ENCODE measurements at regions not wholly inside any gene's neighbourhood (a gene's known extent, or its start where the extent isn't known, plus 50 kb on each side); places are given as distances from the start of the nearest gene placed in this dataset.
"Not testable (repeated sequence)": the region's sequence is repeated elsewhere in the genome, so short reads cannot be mapped to it uniquely, and the experiment has no call there.

DNA sequence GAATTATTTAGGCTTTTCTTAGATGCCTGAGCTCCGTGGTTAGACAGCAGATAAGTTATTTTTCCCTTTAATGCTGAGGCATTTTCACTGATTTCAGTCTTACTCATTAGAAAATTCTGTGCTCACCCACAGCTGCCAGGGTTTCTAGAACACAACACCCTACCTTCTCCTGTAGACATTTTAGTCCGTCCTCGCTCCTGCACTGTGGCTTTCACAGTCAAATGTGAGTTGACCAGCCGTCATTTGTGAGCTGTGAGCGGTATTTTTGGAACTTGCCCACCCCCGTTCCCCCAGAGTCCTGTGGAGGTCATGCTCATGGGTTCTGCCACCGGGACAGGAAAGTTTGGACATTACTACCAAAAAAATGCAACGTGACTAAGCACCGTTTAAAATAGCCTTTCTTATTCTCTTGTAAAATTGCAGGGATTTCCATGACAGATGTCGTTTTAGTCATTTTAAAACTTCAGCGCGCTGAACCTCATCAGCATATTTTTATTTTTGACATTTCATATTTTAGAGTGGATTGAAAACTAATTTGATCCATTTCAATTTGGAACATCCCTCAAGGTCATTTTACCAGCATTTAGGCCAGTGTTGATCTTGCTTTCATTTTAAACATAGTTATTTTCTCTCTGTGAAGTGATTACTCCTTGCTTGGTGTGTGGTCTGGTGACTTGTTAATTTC lies 249.6 kb upstream of the PLGLB2 start:
- H3K27me3 ChIP-seq (ENCODE audit: low read depth); H3K4me1 ChIP-seq; DNase-seq; intact Hi-C loops (cut with micrococcal nuclease); H3K9me3 ChIP-seq (replicated peaks); H3K36me3 ChIP-seq: not testable (repeated sequence)
- H3K27ac ChIP-seq (replicated peaks) = peak overlapping the region; percentile 40
- peak overlapping the region; percentile 48 for H3K4me3 ChIP-seq

DNA sequence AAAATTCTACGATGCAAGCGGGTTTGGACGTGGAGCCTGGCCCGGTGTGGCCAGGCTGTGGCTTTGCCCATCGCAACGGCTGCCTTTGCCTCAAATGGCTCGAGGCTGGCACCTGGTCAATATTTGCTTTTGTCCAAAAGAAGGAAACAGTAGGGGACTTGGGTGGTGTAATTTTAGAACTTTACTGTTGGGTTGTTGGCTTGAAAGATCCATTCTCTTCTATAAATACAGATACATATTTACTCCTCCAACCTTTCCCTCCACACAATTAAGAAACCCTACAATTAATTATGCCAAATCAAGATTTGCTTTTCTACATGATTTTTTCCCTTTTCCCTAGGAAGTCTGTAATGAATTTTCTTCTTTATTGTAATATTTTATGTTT lies 249.0 kb upstream of the PLGLB2 start:
- peak overlapping the region; percentile 40 for H3K27ac ChIP-seq (replicated peaks)
- H3K4me3 ChIP-seq = peak overlapping the region; percentile 48
- H3K9me3 ChIP-seq (replicated peaks); H3K4me1 ChIP-seq; intact Hi-C loops (cut with micrococcal nuclease); H3K36me3 ChIP-seq; DNase-seq; H3K27me3 ChIP-seq (ENCODE audit: low read depth): not testable (repeated sequence)

GRCh38 chr2:87499860-87500259 lies 248.0 kb upstream of the PLGLB2 start:
- H3K27me3 ChIP-seq (ENCODE audit: low read depth); H3K9me3 ChIP-seq (replicated peaks); H3K27ac ChIP-seq (replicated peaks); H3K36me3 ChIP-seq; H3K4me3 ChIP-seq; H3K4me1 ChIP-seq; DNase-seq; intact Hi-C loops (cut with micrococcal nuclease): not testable (repeated sequence)

GRCh38 chr2:87500421-87500820 lies 247.5 kb upstream of the PLGLB2 start:
- H3K9me3 ChIP-seq (replicated peaks); intact Hi-C loops (cut with micrococcal nuclease); H3K27me3 ChIP-seq (ENCODE audit: low read depth); H3K4me1 ChIP-seq; H3K4me3 ChIP-seq; DNase-seq; H3K36me3 ChIP-seq; H3K27ac ChIP-seq (replicated peaks): not testable (repeated sequence)

DNA sequence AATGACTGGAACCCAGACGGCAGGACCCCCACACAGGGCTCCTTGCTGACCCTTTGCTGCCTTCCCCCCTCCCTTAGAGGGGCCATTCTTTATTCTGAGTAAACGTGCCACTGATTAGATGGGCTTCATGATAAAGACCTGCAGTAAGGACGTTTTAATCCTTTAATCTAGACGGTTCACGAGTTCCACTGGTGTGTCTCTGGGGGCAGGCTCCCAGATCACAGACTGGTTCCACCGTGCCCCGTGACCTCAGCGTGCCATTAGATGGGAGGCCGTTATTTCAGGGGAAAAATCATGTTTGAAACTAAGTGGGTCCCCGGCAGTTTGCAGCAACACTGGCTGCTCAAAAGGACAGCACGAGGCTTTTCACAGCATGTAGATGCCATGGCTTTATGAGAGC lies 246.9 kb upstream of the PLGLB2 start:
- H3K4me1 ChIP-seq; H3K4me3 ChIP-seq; H3K27ac ChIP-seq (replicated peaks); intact Hi-C loops (cut with micrococcal nuclease); H3K36me3 ChIP-seq; DNase-seq; H3K27me3 ChIP-seq (ENCODE audit: low read depth); H3K9me3 ChIP-seq (replicated peaks): not testable (repeated sequence)

DNA sequence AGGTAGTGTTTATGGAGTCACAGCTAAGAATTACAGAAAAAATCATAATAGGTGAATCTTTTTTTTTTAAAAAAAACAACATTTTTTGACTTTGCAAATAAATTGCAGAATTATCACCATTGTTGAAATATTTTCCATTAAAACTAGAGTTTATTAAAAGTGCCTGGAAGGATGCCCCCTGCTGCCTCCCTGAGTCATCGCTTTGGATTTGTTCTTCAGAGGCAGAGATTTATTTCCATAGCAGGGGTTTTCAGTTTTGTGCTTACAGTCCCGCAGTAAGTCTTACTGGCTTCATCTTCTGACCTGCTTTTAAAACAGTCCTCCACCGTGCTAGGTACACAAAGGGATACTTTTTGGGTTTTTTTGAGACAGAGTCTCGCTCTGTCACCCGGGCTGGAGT lies 244.9 kb upstream of the PLGLB2 start:
- H3K27me3 ChIP-seq (ENCODE audit: low read depth); H3K36me3 ChIP-seq; H3K4me1 ChIP-seq; H3K4me3 ChIP-seq; DNase-seq; H3K27ac ChIP-seq (replicated peaks); intact Hi-C loops (cut with micrococcal nuclease); H3K9me3 ChIP-seq (replicated peaks): not testable (repeated sequence)

- H3K4me3 ChIP-seq; H3K9me3 ChIP-seq (replicated peaks); DNase-seq; H3K36me3 ChIP-seq; intact Hi-C loops (cut with micrococcal nuclease); H3K4me1 ChIP-seq; H3K27me3 ChIP-seq (ENCODE audit: low read depth); H3K27ac ChIP-seq (replicated peaks): not testable (repeated sequence)
These were observed 242.6 kb upstream of the PLGLB2 start for GRCh38 chr2:87505239-87505638.

GRCh38 chr2:87505909-87506308 lies 242.0 kb upstream of the PLGLB2 start:
- H3K4me3 ChIP-seq; H3K4me1 ChIP-seq; intact Hi-C loops (cut with micrococcal nuclease); H3K36me3 ChIP-seq; H3K27me3 ChIP-seq (ENCODE audit: low read depth); H3K27ac ChIP-seq (replicated peaks); H3K9me3 ChIP-seq (replicated peaks); DNase-seq: not testable (repeated sequence)

- intact Hi-C loops (cut with micrococcal nuclease) = not testable (repeated sequence)
These were observed 240.2 kb upstream of the PLGLB2 start for GRCh38 chr2:87507378-87508348.

DNA sequence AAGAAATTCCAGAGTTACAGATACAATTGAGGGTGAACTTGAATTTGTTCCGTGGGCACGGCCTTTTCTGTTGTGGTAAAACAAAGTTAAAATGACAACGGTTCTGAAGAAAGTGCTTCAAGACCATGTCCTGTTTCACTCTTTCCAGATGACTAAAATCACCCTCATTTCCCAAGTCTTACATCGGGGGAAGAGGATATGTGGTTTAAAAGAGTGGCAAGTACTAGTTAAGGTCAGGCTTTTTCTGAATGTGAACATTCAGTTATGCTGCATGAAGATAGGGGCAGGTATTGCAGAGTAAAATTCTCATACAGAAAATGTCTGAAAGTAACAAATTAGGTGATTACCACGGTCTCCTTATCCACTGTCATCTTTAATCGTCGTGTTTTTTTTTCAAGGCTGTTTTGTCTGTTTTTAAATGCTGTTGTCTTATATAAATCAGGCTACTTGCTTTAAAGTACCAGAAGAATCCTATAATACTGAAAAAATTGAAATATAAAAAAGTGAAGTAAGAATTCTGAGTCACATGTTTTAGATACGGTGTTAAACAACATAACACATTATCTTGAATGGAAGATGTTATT lies 236.6 kb upstream of the PLGLB2 start:
- H3K27ac ChIP-seq (replicated peaks); H3K36me3 ChIP-seq; DNase-seq; H3K4me1 ChIP-seq; intact Hi-C loops (cut with micrococcal nuclease); H3K9me3 ChIP-seq (replicated peaks); H3K4me3 ChIP-seq; H3K27me3 ChIP-seq (ENCODE audit: low read depth): not testable (repeated sequence)

More at GRCh38 chr2:87507378-87508348, 240.2 kb upstream of the PLGLB2 start:
- not testable (repeated sequence) for H3K4me1 ChIP-seq; H3K9me3 ChIP-seq (replicated peaks); DNase-seq; H3K27ac ChIP-seq (replicated peaks); H3K4me3 ChIP-seq; H3K27me3 ChIP-seq (ENCODE audit: low read depth); H3K36me3 ChIP-seq

GRCh38 chr2:87512864-87513530 lies 234.9 kb upstream of the PLGLB2 start:
- intact Hi-C loops (cut with micrococcal nuclease); H3K27ac ChIP-seq (replicated peaks); H3K4me3 ChIP-seq; DNase-seq; H3K36me3 ChIP-seq; H3K9me3 ChIP-seq (replicated peaks); H3K4me1 ChIP-seq; H3K27me3 ChIP-seq (ENCODE audit: low read depth): not testable (repeated sequence)

GRCh38 chr2:87514034-87514433 lies 233.9 kb upstream of the PLGLB2 start:
- H3K36me3 ChIP-seq; DNase-seq; intact Hi-C loops (cut with micrococcal nuclease); H3K27me3 ChIP-seq (ENCODE audit: low read depth); H3K27ac ChIP-seq (replicated peaks); H3K4me3 ChIP-seq; H3K4me1 ChIP-seq; H3K9me3 ChIP-seq (replicated peaks): not testable (repeated sequence)

DNA sequence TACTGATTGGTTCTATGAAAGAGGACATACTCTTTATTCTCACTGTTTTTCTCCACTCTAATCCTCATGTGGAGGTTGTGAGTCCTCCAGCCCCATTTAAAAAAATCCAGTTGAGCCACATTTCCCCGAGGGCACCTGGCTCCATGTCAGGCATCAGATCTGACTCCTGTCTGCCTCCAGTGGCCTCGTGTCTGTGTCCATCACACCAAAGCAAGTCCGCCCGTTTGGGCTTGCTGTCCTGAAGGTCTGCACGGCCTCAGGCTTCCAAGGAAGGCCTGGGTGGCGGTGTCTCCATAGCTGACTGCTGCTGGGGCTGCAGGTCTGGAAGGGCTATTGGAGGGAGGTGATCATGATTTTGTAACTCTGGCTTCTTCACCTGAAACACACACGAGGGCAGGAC lies 233.4 kb upstream of the PLGLB2 start:
- H3K4me3 ChIP-seq; DNase-seq; H3K4me1 ChIP-seq; H3K36me3 ChIP-seq; H3K9me3 ChIP-seq (replicated peaks); H3K27ac ChIP-seq (replicated peaks); H3K27me3 ChIP-seq (ENCODE audit: low read depth); intact Hi-C loops (cut with micrococcal nuclease): not testable (repeated sequence)

Data from left ventricle myocardium inferior (tissue), 1 donor.